HG03175 (cell line): ENCODE measurements at regions not wholly inside any gene's neighbourhood (a gene's known extent, or its start where the extent isn't known, plus 50 kb on each side); places are given as distances from the start of the nearest gene placed in this dataset.

ENCODE experiments used
- ATAC-seq: cut with Tn5 transposase; IDR thresholded peaks from one replicate; pipeline ENCODE4 v1.9.1; 2021; ENCODE audit warnings: mild to moderate bottlenecking, moderate library complexity; ENCODE audit not compliant: unreplicated experiment

DNA sequence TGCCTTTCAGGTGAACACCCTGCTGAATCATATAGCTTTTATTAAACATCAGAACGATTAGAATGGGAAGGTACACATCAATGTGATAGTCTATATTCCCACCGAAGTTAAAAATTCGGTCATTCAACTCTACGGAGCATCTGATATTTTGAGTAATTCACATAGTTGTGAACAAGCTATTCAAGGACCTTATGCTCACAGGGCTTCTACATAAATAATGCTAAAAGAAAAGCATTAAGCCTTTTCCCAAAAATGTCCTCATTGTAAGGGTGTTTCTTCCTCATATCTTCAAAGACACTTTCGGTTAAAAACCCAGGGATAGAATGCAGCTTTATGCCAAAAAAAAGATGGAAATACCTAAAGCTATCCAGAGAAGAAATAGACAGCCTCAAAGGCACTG, 79.7 kb upstream of the EDNRA start:
- ATAC-seq = no peak

DNA sequence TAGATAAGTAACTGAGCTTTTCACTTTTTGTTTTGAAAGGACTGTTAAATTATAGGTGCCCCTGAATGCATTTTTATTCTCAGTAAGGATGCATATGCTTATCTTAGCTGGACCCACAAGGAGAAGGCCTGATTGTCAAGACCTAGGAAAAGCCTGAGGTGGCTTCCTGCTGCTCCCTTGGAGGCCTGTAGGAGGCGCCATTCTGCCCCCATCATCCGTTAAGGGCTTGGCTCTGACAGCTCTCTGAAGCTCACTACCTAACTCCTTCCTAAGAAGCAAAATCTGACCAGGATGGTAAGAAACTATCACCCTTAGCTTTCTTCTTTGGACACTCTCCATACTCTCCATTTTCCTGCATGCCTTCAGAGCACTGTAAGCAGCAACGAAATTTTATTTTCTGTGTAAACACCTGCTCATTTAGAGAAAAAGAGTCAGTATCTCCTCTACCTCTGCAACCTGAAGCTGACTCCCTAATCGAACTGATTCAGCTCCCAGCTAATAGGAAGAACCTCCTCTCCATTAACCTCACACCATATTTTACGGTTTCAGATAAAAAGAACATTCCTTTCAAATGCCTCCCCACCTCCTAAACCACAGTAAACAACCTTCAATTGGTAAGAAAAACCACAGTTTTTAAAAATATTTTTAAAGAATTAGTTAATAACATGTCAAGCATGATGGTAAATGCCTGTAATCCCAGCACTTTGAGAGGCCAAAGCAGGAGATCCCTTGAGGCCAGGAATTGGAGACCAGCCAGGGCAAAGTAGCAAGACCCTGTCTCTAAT, 73.4 kb upstream of the EDNRA start:
- no peak for ATAC-seq

DNA sequence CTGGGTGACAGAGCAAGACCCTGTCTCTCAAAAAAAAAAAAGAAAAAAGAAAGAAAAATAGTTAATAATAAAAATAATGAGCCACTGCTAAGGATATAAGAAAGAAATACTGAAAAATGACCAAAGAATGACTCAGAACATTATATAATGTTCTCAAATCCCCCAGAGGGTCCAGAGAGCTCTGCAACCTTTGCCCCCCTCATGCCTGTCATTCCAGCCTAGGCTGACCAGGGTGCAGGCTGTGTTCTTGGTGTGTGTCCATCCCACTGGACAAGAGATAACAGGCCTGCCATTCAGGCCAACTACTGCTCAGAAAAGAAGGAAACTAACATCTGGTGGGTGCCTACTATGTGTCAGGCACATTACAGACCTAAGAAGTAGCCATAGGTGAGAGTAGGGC, 72.7 kb upstream of the EDNRA start:
- no peak for ATAC-seq

DNA sequence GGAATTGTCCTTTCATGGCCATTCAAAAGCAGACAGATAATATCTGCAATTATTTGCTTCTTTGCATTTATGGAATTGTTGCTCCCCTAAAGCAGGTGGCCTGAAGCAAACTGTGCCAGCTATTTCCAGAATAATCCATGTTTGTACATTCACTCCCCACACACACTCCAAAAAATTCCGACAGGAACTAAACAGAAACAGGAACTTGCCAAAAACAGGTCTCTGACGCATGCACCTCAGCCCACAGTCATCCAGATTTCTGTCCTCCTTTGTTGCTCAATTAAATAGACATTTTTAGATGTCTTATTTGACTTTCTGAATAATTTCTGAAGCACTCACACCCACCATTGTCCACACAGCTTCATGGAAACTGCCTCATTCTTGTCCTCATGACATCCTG, 71.5 kb upstream of the EDNRA start:
- no peak for ATAC-seq

DNA sequence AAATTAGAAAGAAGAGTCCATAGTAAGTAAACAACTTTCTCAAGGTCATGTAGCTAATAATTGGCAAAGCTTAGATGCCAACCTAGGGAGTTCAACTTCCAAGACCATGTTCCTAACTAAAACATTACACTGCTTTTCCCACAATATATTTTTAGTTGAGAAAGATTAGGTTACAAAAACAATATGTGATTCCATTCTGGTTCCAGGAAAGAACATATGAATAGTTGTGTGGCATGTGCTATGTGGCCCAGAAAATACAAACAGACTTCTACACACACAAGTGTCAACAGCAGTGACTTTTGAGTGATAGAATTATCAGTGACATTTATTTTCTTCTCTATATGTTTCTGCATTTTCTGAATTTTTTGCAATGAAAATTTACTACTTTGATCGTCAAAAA, 62.7 kb upstream of the EDNRA start:
- ATAC-seq = no peak

DNA sequence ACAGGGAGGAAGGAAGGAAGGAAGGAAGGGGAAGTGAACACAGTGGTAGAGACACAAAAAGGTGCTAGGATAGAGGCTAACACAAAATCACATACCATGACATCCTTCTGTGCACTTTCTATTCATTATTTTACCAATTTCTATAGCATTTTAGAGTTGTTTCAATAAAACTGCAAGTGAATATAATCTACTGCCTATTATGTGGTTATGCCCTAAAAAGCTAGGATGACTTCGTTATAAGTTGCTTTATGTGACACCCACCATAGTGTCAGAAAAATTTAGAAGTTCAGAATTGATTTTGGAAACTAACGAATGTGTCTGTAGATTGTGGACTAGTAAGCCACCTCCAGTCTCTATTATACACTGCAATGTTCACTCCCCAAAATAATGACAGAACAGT, 59.4 kb upstream of the EDNRA start:
- no peak for ATAC-seq

DNA sequence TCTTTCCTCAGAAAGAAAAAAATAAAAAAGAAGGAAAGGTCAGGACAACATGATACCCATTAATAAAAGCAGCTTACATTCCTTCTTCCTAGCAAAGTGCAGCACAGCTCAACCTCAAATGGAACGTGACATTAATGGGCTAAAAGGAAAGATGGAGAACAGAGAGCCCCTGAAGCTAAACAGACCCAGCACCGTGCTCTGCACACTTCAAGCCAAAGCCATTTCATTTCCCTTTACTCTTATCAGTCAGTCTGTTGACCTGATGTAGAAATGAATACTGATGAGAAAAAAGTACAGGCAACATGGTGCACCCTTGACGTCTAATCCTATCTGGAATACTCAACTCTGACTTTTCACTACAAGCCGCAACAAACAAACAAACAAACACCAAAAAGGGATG, 57.7 kb upstream of the EDNRA start:
- no peak for ATAC-seq

DNA sequence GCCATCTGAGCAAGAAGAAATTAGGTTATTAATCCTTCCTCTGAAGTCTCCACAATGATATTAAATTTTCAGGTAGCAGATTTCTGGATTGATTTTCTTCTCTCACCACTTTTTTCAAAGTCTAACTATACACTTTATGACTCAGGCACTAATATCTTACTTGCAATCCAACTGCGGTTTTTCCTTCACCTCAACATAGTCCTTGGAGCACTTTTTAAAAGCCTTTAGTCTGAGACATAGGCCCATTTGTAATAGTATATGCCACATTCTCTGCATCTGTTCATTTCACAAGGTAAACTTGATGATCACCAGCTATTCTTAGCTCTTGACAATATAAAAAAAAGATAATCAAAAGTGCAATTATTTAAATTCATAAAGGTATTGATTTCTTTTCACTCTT, 55.9 kb upstream of the EDNRA start:
- ATAC-seq = no peak

DNA sequence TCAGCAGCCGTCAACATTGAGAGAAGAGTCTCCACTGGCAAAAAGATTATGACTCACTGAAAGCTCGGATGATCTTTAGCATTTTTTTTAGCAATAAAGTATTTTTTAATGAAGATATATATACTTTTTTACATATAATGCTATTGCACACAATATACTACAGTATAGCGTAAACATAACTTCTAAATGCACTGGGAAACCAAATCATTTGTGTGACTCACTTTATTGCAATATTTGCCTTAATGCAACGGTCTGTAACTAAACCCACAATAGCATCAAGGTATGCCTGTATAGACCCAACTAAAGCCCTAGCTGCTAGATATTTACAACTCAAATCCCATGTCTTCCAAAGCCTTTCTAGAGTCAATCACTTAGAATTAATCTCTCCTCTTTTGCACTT, 52.3 kb upstream of the EDNRA start:
- no peak for ATAC-seq

DNA sequence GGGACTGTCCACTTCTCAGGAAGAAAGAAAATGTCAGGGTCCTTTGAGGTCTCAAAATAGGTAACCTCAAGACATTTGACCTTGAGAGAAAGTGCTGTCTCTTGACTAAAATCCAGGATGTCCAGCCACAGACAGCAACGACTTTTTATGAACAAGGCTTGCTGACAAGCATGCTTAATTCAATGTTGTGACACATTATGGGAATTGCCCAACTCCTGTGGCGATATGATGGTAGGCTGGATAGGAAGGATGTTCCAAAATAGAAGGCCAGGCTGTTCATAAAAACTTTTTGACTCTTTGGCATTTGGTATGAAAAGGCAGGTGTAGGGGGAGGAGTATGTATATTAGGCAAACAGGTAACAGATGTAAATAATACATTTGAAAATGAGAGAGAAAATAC, 50.8 kb upstream of the EDNRA start:
- ATAC-seq = no peak
